ENCODE measurements at regions not wholly inside any gene's neighbourhood (a gene's known extent, or its start where the extent isn't known, plus 50 kb on each side); places are given as distances from the start of the nearest gene placed in this dataset.

- TF ChIP-seq CTCF (IDR thresholded peaks at IDR 0.05; ENCODE audit: low read depth, low read length), result no peak
- TF ChIP-seq MAX (IDR thresholded peaks at IDR 0.05; ENCODE audit: low read depth, low read length), result no peak
Measured at GRCh38 chr5:6082685-6083084, 295.7 kb downstream of the MED10 start.

All from NB4 (cell line).